SU-DHL-6 (cell line): ENCODE measurements at regions not wholly inside any gene's neighbourhood (a gene's known extent, or its start where the extent isn't known, plus 50 kb on each side); places are given as distances from the start of the nearest gene placed in this dataset.

Experiments
- EZH2phosphoT487 ChIP-seq: fragments of 200-600 bp; sonication (generic), shearing (Covaris generic); conservative IDR thresholded peaks from 2 replicates; pipeline ENCODE4 v1.6.1; 2018; ENCODE audit warnings: mild to moderate bottlenecking, antibody characterized with exemption, low read length, moderate library complexity, mixed read lengths
- TF ChIP-seq, protein P1 (sequence below): fragments of 200-600 bp; sonication (generic); IDR thresholded peaks from one replicate; pipeline ENCODE4 v1.5.1; 2017; ENCODE audit warnings: antibody characterized with exemption, mild to moderate bottlenecking, low read length, moderate library complexity; ENCODE audit not compliant: insufficient read depth, poor library complexity, severe bottlenecking

DNA sequence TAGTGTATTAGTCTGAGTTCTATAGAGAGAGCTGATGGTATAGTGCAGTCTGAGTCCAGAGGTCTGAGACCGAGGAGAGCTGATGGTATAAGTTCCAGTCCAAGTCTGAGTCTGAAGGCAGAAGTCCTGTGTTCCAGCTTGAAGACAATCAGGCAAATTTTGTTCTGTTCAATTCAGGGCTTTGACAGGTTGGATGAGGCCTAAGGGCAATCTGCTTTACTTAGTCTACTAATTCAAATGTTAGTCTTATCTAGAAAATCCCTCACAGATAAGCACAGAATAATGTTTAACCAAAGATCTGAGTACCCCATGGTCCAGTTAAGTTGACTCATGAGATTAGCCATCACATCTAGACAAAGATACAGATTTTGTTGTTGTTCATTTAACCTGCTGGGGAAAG is 303.0 kb upstream of the KLF4 start:
- TF ChIP-seq, protein P1, sequence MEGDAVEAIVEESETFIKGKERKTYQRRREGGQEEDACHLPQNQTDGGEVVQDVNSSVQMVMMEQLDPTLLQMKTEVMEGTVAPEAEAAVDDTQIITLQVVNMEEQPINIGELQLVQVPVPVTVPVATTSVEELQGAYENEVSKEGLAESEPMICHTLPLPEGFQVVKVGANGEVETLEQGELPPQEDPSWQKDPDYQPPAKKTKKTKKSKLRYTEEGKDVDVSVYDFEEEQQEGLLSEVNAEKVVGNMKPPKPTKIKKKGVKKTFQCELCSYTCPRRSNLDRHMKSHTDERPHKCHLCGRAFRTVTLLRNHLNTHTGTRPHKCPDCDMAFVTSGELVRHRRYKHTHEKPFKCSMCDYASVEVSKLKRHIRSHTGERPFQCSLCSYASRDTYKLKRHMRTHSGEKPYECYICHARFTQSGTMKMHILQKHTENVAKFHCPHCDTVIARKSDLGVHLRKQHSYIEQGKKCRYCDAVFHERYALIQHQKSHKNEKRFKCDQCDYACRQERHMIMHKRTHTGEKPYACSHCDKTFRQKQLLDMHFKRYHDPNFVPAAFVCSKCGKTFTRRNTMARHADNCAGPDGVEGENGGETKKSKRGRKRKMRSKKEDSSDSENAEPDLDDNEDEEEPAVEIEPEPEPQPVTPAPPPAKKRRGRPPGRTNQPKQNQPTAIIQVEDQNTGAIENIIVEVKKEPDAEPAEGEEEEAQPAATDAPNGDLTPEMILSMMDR = no peak
- no peak for TF ChIP-seq EZH2phosphoT487
